Thoracic aorta (tissue), 2 donors: ENCODE measurements at regions not wholly inside any gene's neighbourhood (a gene's known extent, or its start where the extent isn't known, plus 50 kb on each side); places are given as distances from the start of the nearest gene placed in this dataset.
A peak's percentile ranks its signal among the peaks of the same experiment; 100 is the strongest.

ENCODE experiments used
- ATAC-seq: fragments of 150-250 bp; one replicate; pipeline ENCODE4 v1.8.0; 2017; ENCODE audit warnings: low read depth; ENCODE audit not compliant: insufficient number of reproducible peaks, low FRiP score
- DNase-seq: peaks from one replicate; pipeline ENCODE4 v3.0.0-alpha.2; 2020; ENCODE audit warnings: low spot score
- H3K27ac ChIP-seq, 2 donors: fragments of 200-600 bp; sonication (generic); 1 replicate in 1 of 2; 2 replicates in 1 of 2; pipeline ENCODE4 v1.5.1; 2016; ENCODE audit warnings: mild to moderate bottlenecking in 2 of 2, moderate library complexity in 2 of 2
- H3K27me3 ChIP-seq: fragments of 200-600 bp; sonication (generic); replicated peaks from 2 replicates; pipeline ENCODE4 v1.6.0; 2016; ENCODE audit warnings: mild to moderate bottlenecking; ENCODE audit not compliant: insufficient read depth
- H3K36me3 ChIP-seq: fragments of 200-600 bp; sonication (generic); one replicate; pipeline ENCODE4 v1.5.1; 2016
- H3K4me1 ChIP-seq, 2 donors: fragments of 200-600 bp; sonication (generic); 1 replicate in 1 of 2; 2 replicates in 1 of 2; pipeline versions ENCODE4 v1.5.1 to v1.6.0; 2016; ENCODE audit warnings: low read depth in 2 of 2, mild to moderate bottlenecking in 1 of 2; ENCODE audit not compliant: control insufficient read depth in 1 of 2
- H3K4me3 ChIP-seq: fragments of 200-600 bp; sonication (generic); 2 replicates; pipeline ENCODE4 v1.5.1; 2016; ENCODE audit warnings: mild to moderate bottlenecking
- H3K9me3 ChIP-seq: fragments of 200-600 bp; sonication (generic); 2 replicates; pipeline ENCODE4 v1.5.1; 2016
- CTCF ChIP-seq: fragments of 200-600 bp; sonication (generic); IDR thresholded peaks from one replicate; pipeline ENCODE4 v1.5.1; 2019; ENCODE audit warnings: antibody characterized with exemption

- Histone ChIP-seq H3K9me3 (no peaks in the 10 kb centered on the region), H3K27me3 (no peaks in the 10 kb centered on the region), H3K4me3 (no peak overlapping the region), H3K36me3 (no peaks in the 10 kb centered on the region), H3K27ac (no peak overlapping the region), H3K4me1 (no peaks in the 10 kb centered on the region)
- TF ChIP-seq CTCF, result no peak
- no peak for ATAC-seq
- DNase-seq, result no peak
Measured at GRCh38 chr5:10149911-10150310, 99.8 kb downstream of the ATPSCKMT start.

GRCh38 chr5:10145923-10146401, 103.7 kb downstream of the ATPSCKMT start:
- no peaks in the 10 kb centered on the region for H3K9me3 ChIP-seq

GRCh38 chr5:10144040-10144439, 105.6 kb downstream of the ATPSCKMT start:
- no peaks in the 10 kb centered on the region for H3K9me3 ChIP-seq
- no peak for TF ChIP-seq CTCF
- ATAC-seq (no peak), DNase-seq (no peak)
- H3K4me1 ChIP-seq, result no peaks in the 10 kb centered on the region
- H3K4me3 ChIP-seq, result no peak overlapping the region
- no peaks in the 10 kb centered on the region for H3K36me3 ChIP-seq
- H3K27me3 ChIP-seq, result no peaks in the 10 kb centered on the region
- no peak overlapping the region for H3K27ac ChIP-seq

More at GRCh38 chr5:10145923-10146401, 103.7 kb downstream of the ATPSCKMT start:
- no peak for TF ChIP-seq CTCF
- DNase-seq, result no peak
- Histone ChIP-seq H3K36me3 (no peaks in the 10 kb centered on the region), H3K27ac (no peak overlapping the region), H3K4me1 (no peaks in the 10 kb centered on the region), H3K4me3 (no peak overlapping the region), H3K27me3 (no peaks in the 10 kb centered on the region)
- ATAC-seq, result no peak

GRCh38 chr5:10140195-10140973, 109.3 kb downstream of the ATPSCKMT start:
- H3K27me3 ChIP-seq, result no peaks in the 10 kb centered on the region
- H3K4me1 ChIP-seq, result no peaks in the 10 kb centered on the region
- ATAC-seq, result no peak
- H3K36me3 ChIP-seq, result no peaks in the 10 kb centered on the region
- no peak for TF ChIP-seq CTCF
- no peak for DNase-seq
- no peak overlapping the region for H3K4me3 ChIP-seq
- no peak overlapping the region for H3K27ac ChIP-seq
- no peaks in the 10 kb centered on the region for H3K9me3 ChIP-seq

- no peaks in the 10 kb centered on the region for H3K27me3 ChIP-seq
- no peak overlapping the region for H3K27ac ChIP-seq
- peak overlapping the region; percentile 16 for H3K4me3 ChIP-seq
- TF ChIP-seq CTCF, result no peak
- no peaks in the 10 kb centered on the region for H3K9me3 ChIP-seq
- no peak for DNase-seq
- no peak for ATAC-seq
- H3K36me3 ChIP-seq, result no peaks in the 10 kb centered on the region
- no peaks in the 10 kb centered on the region for H3K4me1 ChIP-seq
Measured at GRCh38 chr5:10138395-10139057, 111.2 kb downstream of the ATPSCKMT start.
